H1 (cell line): ENCODE measurements at regions not wholly inside any gene's neighbourhood (a gene's known extent, or its start where the extent isn't known, plus 50 kb on each side); places are given as distances from the start of the nearest gene placed in this dataset.

Experiments used
- CTCF ChIA-PET: fragments of 300-600 bp; sonication (Branson Sonifier 250); formaldehyde crosslinking; loops from one replicate; lab custom pipeline; 2021; ENCODE audit not compliant: partially characterized antibody; lab: Charles Lee
- POLR2A ChIA-PET: fragments of 300-600 bp; sonication (Branson Sonifier 250); formaldehyde crosslinking; loops from one replicate; lab custom pipeline; 2021; ENCODE audit warnings: inconsistent platforms; ENCODE audit not compliant: partially characterized antibody; lab: Charles Lee
- DNase-seq, 2 experiments: peaks; one replicate each; pipeline versions ENCODE4 v3.0.0 to v3.0.0-alpha.2; 2010 to 2022; ENCODE audit warnings: low spot score in 2 of 2, low read depth in 1 of 2, mixed read lengths in 1 of 2
- FAIRE-seq: peaks from 2 replicates; lab custom pipeline; 2011; peaks lifted over from hg19 to GRCh38; lab: Jason Lieb, UNC
- H2AFZ ChIP-seq: 2 replicates; pipeline ENCODE4 v1.8.1; 2012; ENCODE audit warnings: low read length, inconsistent platforms
- H2AK5ac ChIP-seq: 2 replicates; pipeline ENCODE4 v1.6.1; 2013; ENCODE audit warnings: low read depth, low read length
- H2BK120ac ChIP-seq: replicated peaks from 2 replicates; pipeline ENCODE3; 2013; ENCODE audit warnings: low read depth, low read length, inconsistent platforms
- H2BK12ac ChIP-seq: 2 replicates; pipeline ENCODE4 v1.6.1; 2013; ENCODE audit warnings: low read depth, low read length
- H2BK15ac ChIP-seq: 2 replicates; pipeline ENCODE4 v1.6.1; 2013; ENCODE audit warnings: low read length
- H2BK20ac ChIP-seq: 2 replicates; pipeline ENCODE4 v1.6.1; 2013; ENCODE audit warnings: low read length
- H2BK5ac ChIP-seq: 2 replicates; pipeline ENCODE4 v1.6.1; 2013; ENCODE audit warnings: low read depth, low read length
- H3K14ac ChIP-seq: 2 replicates; pipeline ENCODE4 v1.6.1; 2013; ENCODE audit warnings: inconsistent platforms; ENCODE audit not compliant: insufficient read length
- H3K18ac ChIP-seq: 2 replicates; pipeline ENCODE4 v1.6.1; 2013; ENCODE audit warnings: low read length; ENCODE audit errors: extremely low read depth
- H3K23ac ChIP-seq: 2 replicates; pipeline ENCODE4 v1.6.1; 2013; ENCODE audit warnings: inconsistent platforms; ENCODE audit not compliant: insufficient read length
- H3K23me2 ChIP-seq: 2 replicates; pipeline ENCODE4 v1.6.1; 2013; ENCODE audit warnings: low read depth, low read length
- H3K27ac ChIP-seq: 2 replicates; pipeline ENCODE4 v1.6.1; 2011; ENCODE audit warnings: low read depth, low read length, inconsistent platforms
- H3K27me3 ChIP-seq, 4 experiments: replicated peaks in 1 of 4; 1 replicate in 1 of 4; 2 replicates in 3 of 4; pipeline versions ENCODE4 v1.6.1 to v1.8.1; 2011 to 2013; ENCODE audit warnings: low read length in 3 of 4, mild to moderate bottlenecking in 3 of 4, inconsistent platforms in 2 of 4, mixed read lengths in 2 of 4, moderate library complexity in 1 of 4; ENCODE audit not compliant: control insufficient read depth in 3 of 4, insufficient read depth in 3 of 4; ENCODE audit errors: extremely low read depth in 1 of 4
- H3K36me3 ChIP-seq, 4 experiments: 2 replicates each; pipeline versions ENCODE4 v1.6.1 to v1.8.1; 2011 to 2013; ENCODE audit warnings: mild to moderate bottlenecking in 4 of 4, low read length in 3 of 4, moderate library complexity in 2 of 4, control low read depth in 1 of 4, inconsistent platforms in 1 of 4; ENCODE audit not compliant: insufficient read depth in 4 of 4, control insufficient read depth in 2 of 4
- H3K4ac ChIP-seq: replicated peaks from 2 replicates; pipeline ENCODE3; 2013; ENCODE audit warnings: low read length, low read depth, mixed read lengths, inconsistent platforms; ENCODE audit not compliant: insufficient read length
- H3K4me1 ChIP-seq, 4 experiments: replicated peaks in 1 of 4; 1 replicate in 1 of 4; 2 replicates in 3 of 4; pipeline versions ENCODE4 v1.6.1 to v1.8.1; 2011 to 2013; ENCODE audit warnings: low read length in 3 of 4, inconsistent platforms in 2 of 4, mixed read lengths in 1 of 4; ENCODE audit not compliant: insufficient read depth in 4 of 4, control insufficient read depth in 3 of 4
- H3K4me2 ChIP-seq, 2 experiments: 2 replicates each; pipeline versions ENCODE4 v1.6.1 to v1.8.1; 2011 to 2013; ENCODE audit warnings: low read depth in 2 of 2, low read length in 2 of 2, control low read depth in 1 of 2, inconsistent platforms in 1 of 2, mild to moderate bottlenecking in 1 of 2; ENCODE audit not compliant: insufficient read depth in 1 of 2
- H3K4me3 ChIP-seq, 4 experiments: fragments of 200-600, 300-600 bp in 1 of 4; sonication (generic), shearing (Covaris generic), sonication (Bioruptor Twin) in 1 of 4; 2 replicates each; pipeline versions ENCODE4 v1.5.1 to v1.8.1; 2011 to 2016; ENCODE audit warnings: low read length in 4 of 4, low read depth in 3 of 4, control low read depth in 2 of 4, inconsistent platforms in 2 of 4, mild to moderate bottlenecking in 2 of 4, mixed read lengths in 1 of 4, moderate library complexity in 1 of 4; ENCODE audit not compliant: insufficient read depth in 2 of 4; ENCODE audit errors: extremely low read depth in 1 of 4
- H3K56ac ChIP-seq: replicated peaks from 2 replicates; pipeline ENCODE3; 2013; ENCODE audit warnings: low read depth, mild to moderate bottlenecking, mixed read lengths, low read length, inconsistent platforms; ENCODE audit not compliant: insufficient read length
- H3K79me1 ChIP-seq: 2 replicates; pipeline ENCODE4 v1.6.1; 2013; ENCODE audit warnings: low read depth, low read length, control low read depth
- H3K79me2 ChIP-seq, 2 experiments: 2 replicates each; pipeline versions ENCODE4 v1.6.1 to v1.8.1; 2012 to 2013; ENCODE audit warnings: low read length in 2 of 2, mild to moderate bottlenecking in 2 of 2, inconsistent platforms in 1 of 2; ENCODE audit not compliant: insufficient read depth in 2 of 2, control insufficient read depth in 1 of 2
- H3K9ac ChIP-seq, 4 experiments: replicated peaks in 1 of 4; 1 replicate in 1 of 4; 2 replicates in 3 of 4; pipeline versions ENCODE4 v1.6.1 to v1.8.1; 2011 to 2013; ENCODE audit warnings: low read depth in 3 of 4, low read length in 3 of 4, control low read depth in 2 of 4, mild to moderate bottlenecking in 2 of 4, moderate library complexity in 2 of 4, inconsistent platforms in 1 of 4; ENCODE audit errors: extremely low read depth in 1 of 4
- H3K9me3 ChIP-seq, 2 experiments: 2 replicates each; pipeline versions ENCODE4 v1.6.1 to v1.8.1; 2012 to 2013; ENCODE audit warnings: mild to moderate bottlenecking in 2 of 2, moderate library complexity in 2 of 2, control low read depth in 1 of 2, inconsistent platforms in 1 of 2, low read depth in 1 of 2, low read length in 1 of 2, mixed read lengths in 1 of 2; ENCODE audit not compliant: insufficient read depth in 2 of 2
- H4K20me1 ChIP-seq, 2 experiments: replicated peaks in 1 of 2; 2 replicates each; pipeline versions ENCODE3 to v1.8.1; 2011 to 2013; ENCODE audit warnings: inconsistent platforms in 2 of 2, low read length in 2 of 2, mild to moderate bottlenecking in 1 of 2; ENCODE audit not compliant: insufficient read depth in 2 of 2, control insufficient read depth in 1 of 2
- H4K5ac ChIP-seq: 2 replicates; pipeline ENCODE4 v1.6.1; 2013; ENCODE audit warnings: low read length, low read depth, mixed read lengths, inconsistent platforms; ENCODE audit not compliant: insufficient read length
- H4K8ac ChIP-seq: 2 replicates; pipeline ENCODE4 v1.8.0; 2013; ENCODE audit warnings: mild to moderate bottlenecking, moderate library complexity, low read length, inconsistent platforms; ENCODE audit not compliant: insufficient read depth; ENCODE audit errors: extremely low read depth
- H4K91ac ChIP-seq: replicated peaks from 2 replicates; pipeline ENCODE3; 2013; ENCODE audit warnings: low read length, mixed read lengths, inconsistent platforms; ENCODE audit not compliant: insufficient read length
- CTCF ChIP-seq, 3 experiments: IDR thresholded peaks; 1 replicate in 2 of 3; 2 replicates in 1 of 3; pipeline versions ENCODE4 v1.5.1 to v1.6.1; 2011; ENCODE audit warnings: low read length in 3 of 3, mild to moderate bottlenecking in 3 of 3, inconsistent platforms in 2 of 3, low read depth in 1 of 3, moderate library complexity in 1 of 3; ENCODE audit not compliant: insufficient read depth in 1 of 3; ENCODE audit errors: control extremely low read depth in 1 of 3
- KDM5A ChIP-seq: fragments of 200-600 bp; IDR thresholded peaks from 2 replicates; pipeline ENCODE4 v1.7.1; 2012; ENCODE audit warnings: mild to moderate bottlenecking, low read length, inconsistent platforms, mixed read lengths
- NRF1 ChIP-seq: IDR thresholded peaks from 2 replicates; pipeline ENCODE4 v1.6.1; 2011; ENCODE audit warnings: mild to moderate bottlenecking, low read depth, low read length, improper control_type of control experiment
- RAD21 ChIP-seq, 2 experiments: IDR thresholded peaks in 1 of 2; conservative IDR thresholded peaks in 1 of 2; 2 replicates each; pipeline ENCODE4 v1.6.1; 2011; ENCODE audit warnings: low read depth in 2 of 2, low read length in 2 of 2, improper control_type of control experiment in 1 of 2, inconsistent platforms in 1 of 2, mild to moderate bottlenecking in 1 of 2, moderate library complexity in 1 of 2
- WGBS, 2 experiments: shearing (Covaris generic) in 1 of 2; methylation state at CpG; one replicate each; pipeline versions ENCODE4 v1.1.6 to v1.1.7; 2013 to 2015; ENCODE audit warnings: low lambda C conversion rate in 2 of 2, mixed read lengths in 2 of 2, inconsistent platforms in 1 of 2, low coverage in 1 of 2, missing lambda C conversion rate in 1 of 2; ENCODE audit not compliant: insufficient replicate concordance in 2 of 2, insufficient coverage in 1 of 2, insufficient read length in 1 of 2; ENCODE audit errors: extremely low coverage in 1 of 2, missing lambda C conversion rate in 1 of 2; 5-methylcytosine and 5-hydroxymethylcytosine counted together

- WGBS, 2 experiments, result 85% methylated on average over 5 of the region's 5 CpGs; no CpG with 5 or more reads in 1 of the 2 experiments
- no peaks in the 10 kb centered on the region for H4K20me1 ChIP-seq
- FAIRE-seq (no peak), DNase-seq (no peak)
- no peak overlapping the region for H3K23ac ChIP-seq
- H3K9ac ChIP-seq, result no peak overlapping the region
- H3K56ac ChIP-seq, result no peak overlapping the region
- no peak overlapping the region for H2BK12ac ChIP-seq
- H3K4ac ChIP-seq, result no peak overlapping the region
- no peak overlapping the region for H2AK5ac ChIP-seq
- H2BK15ac ChIP-seq, result no peak overlapping the region
- H4K5ac ChIP-seq, result no peak overlapping the region
- ChIA-PET CTCF (interaction anchor here (0.7 to 1.9 kb wide), 13 partner anchors 9 to 574 kb away, joined by 3 to 6 read pairs (median 4); no protein-coding TSS in a partner anchor), POLR2A (interaction anchor here (0.7 kb wide), 1 partner anchor 635 kb away, joined by 3 read pairs; no protein-coding TSS in a partner anchor)
- H3K4me1 ChIP-seq, result no peaks in the 10 kb centered on the region
- no peak overlapping the region for H3K4me3 ChIP-seq
- H2AFZ ChIP-seq, result no peak overlapping the region
- H3K79me1 ChIP-seq, result no peaks in the 10 kb centered on the region
- H2BK120ac ChIP-seq, result no peak overlapping the region
- H3K4me2 ChIP-seq, result no peak overlapping the region
- H3K18ac ChIP-seq, result no peak overlapping the region
- peak; percentile 64 to 65 for TF ChIP-seq RAD21 (IDR thresholded peaks at IDR 0.05 in 1 of 2, conservative IDR thresholded peaks at IDR 0.05 in 1 of 2; ENCODE audit: low read depth in 2 of 2, low read length in 2 of 2)
- TF ChIP-seq CTCF (IDR thresholded peaks at IDR 0.05; ENCODE audit: control extremely low read depth in 1 of 3, insufficient read depth in 1 of 3, low read depth in 1 of 3, low read length in 3 of 3), result peak in 1 of 3 experiments; percentile 27; a peak in 2 of 4 replicates
- TF ChIP-seq KDM5A, result no peak
- no peak for TF ChIP-seq NRF1
- H3K14ac ChIP-seq, result no peak overlapping the region
- H3K36me3 ChIP-seq, result no peaks in the 10 kb centered on the region
- H4K91ac ChIP-seq, result no peak overlapping the region
- no peaks in the 10 kb centered on the region for H3K79me2 ChIP-seq
- H4K8ac ChIP-seq, result no peak overlapping the region
- H3K27me3 ChIP-seq, result no peaks in the 10 kb centered on the region
- no peak overlapping the region for H2BK5ac ChIP-seq
- no peaks in the 10 kb centered on the region for H3K23me2 ChIP-seq
- no peaks in the 10 kb centered on the region for H3K9me3 ChIP-seq
- H3K27ac ChIP-seq, result no peak overlapping the region
- no peak overlapping the region for H2BK20ac ChIP-seq
These were observed 517.9 kb upstream of the SPHKAP start for GRCh38 chr2:228699400-228699799.
